Esophagus muscularis mucosa (tissue), 4 donors: ENCODE measurements at regions not wholly inside any gene's neighbourhood (a gene's known extent, or its start where the extent isn't known, plus 50 kb on each side); places are given as distances from the start of the nearest gene placed in this dataset.

Experiments used
- DNase-seq: peaks from one replicate; pipeline ENCODE4 v3.0.0-alpha.2; 2017; ENCODE audit errors: extremely low spot score
- H3K27ac ChIP-seq, 4 donors: fragments of 200-600 bp; sonication (generic); replicated peaks in 1 of 4; 1 replicate in 3 of 4; 2 replicates in 1 of 4; pipeline ENCODE4 v1.5.1; 2016 to 2019; ENCODE audit warnings: mild to moderate bottlenecking in 1 of 4
- H3K27me3 ChIP-seq, 4 donors: fragments of 200-600 bp; sonication (generic); one replicate each; pipeline versions ENCODE4 v1.5.1 to v1.6.0; 2016 to 2019
- H3K36me3 ChIP-seq, 4 donors: fragments of 200-600 bp; sonication (generic); one replicate each; pipeline ENCODE4 v1.5.1; 2016 to 2019
- H3K4me1 ChIP-seq, 4 donors: fragments of 200-600 bp; sonication (generic); one replicate each; pipeline ENCODE4 v1.5.1; 2016 to 2019
- H3K4me3 ChIP-seq, 4 donors: fragments of 200-600 bp; sonication (generic); 1 replicate in 2 of 4; 2 replicates in 2 of 4; pipeline ENCODE4 v1.5.1; 2016 to 2019; ENCODE audit warnings: mild to moderate bottlenecking in 4 of 4, moderate library complexity in 1 of 4
- H3K9me3 ChIP-seq, 4 donors: fragments of 200-600 bp; sonication (generic); 1 replicate in 3 of 4; 2 replicates in 1 of 4; pipeline ENCODE4 v1.5.1; 2016 to 2019
- EP300 ChIP-seq: sonication (generic); formaldehyde crosslinking; IDR thresholded peaks from one replicate; pipeline ENCODE4 v1.6.1; 2017; ENCODE audit warnings: antibody characterized with exemption
- POLR2A ChIP-seq: fragments of 450-650 bp; IDR thresholded peaks from one replicate; pipeline ENCODE4 v1.6.1; 2017; ENCODE audit warnings: antibody characterized with exemption, moderate library complexity, mild to moderate bottlenecking, low read depth
- POLR2AphosphoS5 ChIP-seq, 2 donors: sonication (generic); formaldehyde crosslinking; IDR thresholded peaks; one replicate each; pipeline ENCODE4 v1.6.1; 2017; ENCODE audit warnings: antibody characterized with exemption in 2 of 2
- WGBS: methylation state at CpG from one replicate; pipeline ENCODE4 v1.1.5; 2018; 5-methylcytosine and 5-hydroxymethylcytosine counted together
- intact Hi-C: fragments of 100-400 bp; cut with DNase I; formaldehyde crosslinking; loops from one replicate; pipeline ENCODE4 v1.15.1; 2023
- TF ChIP-seq, protein P1 (sequence below), 3 experiments: fragments of 200-600 bp in 2 of 3; fragments of 450-650 bp in 1 of 3; sonication (generic) in 2 of 3; IDR thresholded peaks; one replicate each; pipeline ENCODE4 v1.5.1; 2017 to 2019; ENCODE audit warnings: antibody characterized with exemption in 3 of 3, mild to moderate bottlenecking in 2 of 3, moderate library complexity in 1 of 3

DNA sequence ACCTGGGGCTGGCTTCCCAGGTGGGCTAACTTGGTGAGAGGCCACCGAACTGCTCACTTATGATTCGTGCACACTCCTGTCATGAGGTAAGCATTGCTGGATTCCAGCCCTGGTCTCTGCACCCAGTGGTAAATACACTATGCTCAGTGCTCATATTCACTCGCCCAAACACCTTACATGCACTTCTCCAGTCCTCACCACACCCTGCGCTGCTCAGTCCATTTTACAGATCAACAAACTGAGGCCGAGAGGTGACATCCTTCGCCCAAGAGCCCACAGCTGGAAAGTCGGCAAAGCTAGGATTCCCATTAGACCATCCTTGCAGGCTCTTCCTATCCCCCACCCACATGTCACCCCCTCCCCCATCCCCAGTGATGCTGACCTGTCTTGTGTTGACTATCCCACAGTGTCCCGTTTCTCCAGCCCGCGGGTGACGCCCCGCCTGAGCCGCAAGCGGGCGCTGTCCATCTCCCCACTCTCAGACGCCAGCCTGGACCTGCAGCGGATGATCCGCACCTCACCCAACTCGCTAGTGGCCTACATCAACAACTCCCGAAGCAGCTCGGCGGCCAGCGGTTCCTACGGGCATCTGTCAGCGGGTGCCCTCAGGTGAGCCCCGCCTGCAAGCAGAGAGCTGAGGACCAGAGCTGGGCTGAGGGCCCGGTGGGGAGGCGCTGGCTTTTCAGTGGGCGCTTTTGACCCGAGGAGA, 232.8 kb downstream of the GLI2 start:
- Histone ChIP-seq H3K36me3 (peaks cover 0 to 62% (median 40%) of the 10 kb centered on the region in 4 donors), H3K27me3 (no peaks in the 10 kb centered on the region), H3K27ac (no peak overlapping the region), H3K4me1 (no peaks in the 10 kb centered on the region), H3K4me3 (no peak overlapping the region), H3K9me3 (no peaks in the 10 kb centered on the region)
- DNase-seq: no peak
- WGBS: 96% methylated on average over 9 of the region's 30 CpGs
- TF ChIP-seq EP300 (no peak), POLR2AphosphoS5 (IDR thresholded peaks at IDR 0.05) (no peak), POLR2A (no peak)
- TF ChIP-seq, protein P1, sequence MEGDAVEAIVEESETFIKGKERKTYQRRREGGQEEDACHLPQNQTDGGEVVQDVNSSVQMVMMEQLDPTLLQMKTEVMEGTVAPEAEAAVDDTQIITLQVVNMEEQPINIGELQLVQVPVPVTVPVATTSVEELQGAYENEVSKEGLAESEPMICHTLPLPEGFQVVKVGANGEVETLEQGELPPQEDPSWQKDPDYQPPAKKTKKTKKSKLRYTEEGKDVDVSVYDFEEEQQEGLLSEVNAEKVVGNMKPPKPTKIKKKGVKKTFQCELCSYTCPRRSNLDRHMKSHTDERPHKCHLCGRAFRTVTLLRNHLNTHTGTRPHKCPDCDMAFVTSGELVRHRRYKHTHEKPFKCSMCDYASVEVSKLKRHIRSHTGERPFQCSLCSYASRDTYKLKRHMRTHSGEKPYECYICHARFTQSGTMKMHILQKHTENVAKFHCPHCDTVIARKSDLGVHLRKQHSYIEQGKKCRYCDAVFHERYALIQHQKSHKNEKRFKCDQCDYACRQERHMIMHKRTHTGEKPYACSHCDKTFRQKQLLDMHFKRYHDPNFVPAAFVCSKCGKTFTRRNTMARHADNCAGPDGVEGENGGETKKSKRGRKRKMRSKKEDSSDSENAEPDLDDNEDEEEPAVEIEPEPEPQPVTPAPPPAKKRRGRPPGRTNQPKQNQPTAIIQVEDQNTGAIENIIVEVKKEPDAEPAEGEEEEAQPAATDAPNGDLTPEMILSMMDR (IDR thresholded peaks at IDR 0.05): no peak
- intact Hi-C loops: no loop called here

DNA sequence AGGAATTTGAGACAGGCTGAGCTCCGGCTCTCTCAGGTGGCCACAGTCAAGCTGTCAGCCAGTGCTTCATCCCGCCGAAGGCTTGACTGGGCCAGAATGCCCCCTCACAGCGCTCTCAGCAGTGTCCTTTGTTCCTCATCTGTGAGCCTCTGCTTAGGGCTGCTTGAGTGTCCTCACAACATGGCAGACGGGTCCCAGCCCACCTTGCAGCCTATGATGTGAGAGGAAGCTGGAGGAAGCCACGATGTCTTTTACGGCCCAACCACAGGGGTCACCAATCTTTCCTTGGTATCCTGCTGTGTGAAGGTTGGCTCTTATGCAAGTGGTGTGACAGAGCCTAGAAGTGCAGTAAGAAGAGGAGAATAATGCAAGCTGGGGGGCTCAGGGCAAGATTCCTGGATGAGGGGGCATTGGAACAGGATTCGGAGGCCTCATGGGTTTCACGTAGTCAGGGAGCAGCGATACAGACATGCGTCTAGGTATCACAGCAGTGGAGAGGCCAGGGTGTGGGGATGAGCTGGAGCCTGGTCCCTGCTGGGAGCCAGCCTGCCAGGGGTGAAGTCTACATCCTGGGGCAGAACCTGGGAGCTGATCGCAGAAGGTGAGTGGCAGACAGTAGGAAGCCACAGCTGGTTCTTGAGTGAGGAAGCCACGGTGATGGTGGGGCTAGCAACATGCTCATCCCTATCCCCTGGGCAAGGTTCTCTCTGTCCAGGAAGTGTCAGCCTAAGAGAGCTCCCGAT, 234.1 kb downstream of the GLI2 start:
- intact Hi-C loops: no loop called here
- H3K36me3 ChIP-seq: peaks cover 0 to 70% (median 39%) of the 10 kb centered on the region in 4 donors
- WGBS: 89% methylated on average over 13 of the region's 14 CpGs
- H3K9me3 ChIP-seq: no peaks in the 10 kb centered on the region
- DNase-seq: no peak
- H3K27me3 ChIP-seq: no peaks in the 10 kb centered on the region
- TF ChIP-seq EP300 (no peak), POLR2AphosphoS5 (IDR thresholded peaks at IDR 0.05) (no peak), POLR2A (no peak)
- TF ChIP-seq, protein P1 (IDR thresholded peaks at IDR 0.05): no peak
- no peak overlapping the region for H3K27ac ChIP-seq
- no peak overlapping the region for H3K4me3 ChIP-seq
- H3K4me1 ChIP-seq: no peaks in the 10 kb centered on the region

DNA sequence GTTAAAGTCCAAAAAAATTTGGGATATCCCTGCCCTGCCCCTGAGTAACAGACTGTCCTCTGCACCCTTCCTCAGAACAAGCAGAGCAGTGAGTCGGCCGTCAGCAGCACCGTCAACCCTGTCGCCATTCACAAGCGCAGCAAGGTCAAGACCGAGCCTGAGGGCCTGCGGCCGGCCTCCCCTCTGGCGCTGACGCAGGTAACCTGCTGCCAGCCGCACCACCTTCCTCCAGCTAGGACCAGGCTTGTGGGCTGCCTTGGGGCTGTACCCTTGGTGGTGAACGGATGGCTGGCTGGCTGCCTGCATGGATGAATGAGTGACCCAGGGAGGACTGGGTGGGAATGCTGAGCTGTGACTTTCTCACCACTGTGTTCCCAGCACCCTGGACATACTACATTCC, 236.2 kb downstream of the GLI2 start:
- intact Hi-C loops: no loop called here

DNA sequence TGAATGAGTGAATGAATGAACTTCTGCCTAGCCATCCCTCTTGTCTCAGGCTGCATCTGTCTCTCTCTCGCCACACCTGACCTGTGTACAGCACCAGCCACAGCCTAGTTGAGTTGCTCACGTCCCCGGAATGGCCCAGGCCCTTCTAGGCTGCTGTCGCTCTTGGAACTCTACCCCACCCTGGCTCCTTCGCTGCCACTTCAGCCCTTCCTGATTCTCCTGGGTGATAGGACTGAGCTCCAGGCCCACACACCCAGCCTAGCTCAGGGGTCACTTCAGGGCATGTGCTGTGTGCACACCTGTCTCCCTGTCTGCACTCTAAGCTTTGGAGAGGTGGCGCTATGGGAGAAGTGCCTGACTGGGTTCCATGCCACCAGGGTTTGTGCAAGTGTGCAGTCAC, 236.6 kb downstream of the GLI2 start:
- whole genome bisulfite sequencing: 96% methylated on average over 5 of the region's 6 CpGs
- Histone ChIP-seq H3K27me3 (no peaks in the 10 kb centered on the region), H3K4me1 (no peaks in the 10 kb centered on the region), H3K36me3 (peaks cover 0 to 86% (median 53%) of the 10 kb centered on the region in 4 donors), H3K9me3 (no peaks in the 10 kb centered on the region), H3K27ac (no peak overlapping the region), H3K4me3 (no peak overlapping the region)
- TF ChIP-seq POLR2AphosphoS5 (IDR thresholded peaks at IDR 0.05) (no peak), POLR2A (no peak), EP300 (no peak)
- TF ChIP-seq, protein P1 (IDR thresholded peaks at IDR 0.05): no peak
- intact Hi-C loops: no loop called here
- DNase-seq: no peak

More for the DNA sequence above, 236.2 kb downstream of the GLI2 start:
- 90% methylated on average over 11 of the region's 12 CpGs for WGBS
- H3K27me3 ChIP-seq: no peaks in the 10 kb centered on the region
- DNase-seq: no peak
- H3K4me3 ChIP-seq: no peak overlapping the region
- H3K36me3 ChIP-seq: peaks cover 0 to 82% (median 51%) of the 10 kb centered on the region in 4 donors
- TF ChIP-seq EP300: no peak
- no peak overlapping the region for H3K27ac ChIP-seq
- H3K4me1 ChIP-seq: no peaks in the 10 kb centered on the region
- no peaks in the 10 kb centered on the region for H3K9me3 ChIP-seq

DNA sequence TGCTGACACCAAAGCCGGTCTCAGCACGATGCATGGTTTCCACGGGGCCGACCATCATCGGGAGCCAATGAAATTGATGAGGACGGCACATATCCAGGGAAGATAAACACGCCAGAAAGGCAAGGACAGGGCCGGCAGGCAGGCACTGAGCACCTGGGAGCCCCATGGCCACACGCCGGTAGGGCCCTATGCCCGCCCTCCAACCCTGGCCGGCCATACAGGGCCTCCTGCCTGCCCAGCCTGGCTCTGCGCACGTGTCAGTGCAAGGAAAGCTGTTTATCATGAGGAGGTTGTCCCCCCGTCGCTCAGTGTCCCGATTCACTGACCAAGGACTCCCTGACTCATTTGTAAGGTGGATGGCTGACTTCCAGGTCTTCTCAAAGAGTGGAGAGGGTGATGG, 237.5 kb downstream of the GLI2 start:
- Histone ChIP-seq H3K4me3 (no peak overlapping the region), H3K4me1 (no peaks in the 10 kb centered on the region), H3K27ac (no peak overlapping the region), H3K9me3 (no peaks in the 10 kb centered on the region), H3K27me3 (no peaks in the 10 kb centered on the region), H3K36me3 (peaks cover 0 to 94% (median 57%) of the 10 kb centered on the region in 4 donors)
- intact Hi-C loops: no loop called here
- DNase-seq: no peak
- TF ChIP-seq EP300 (no peak), POLR2A (no peak), POLR2AphosphoS5 (IDR thresholded peaks at IDR 0.05) (no peak)
- TF ChIP-seq, protein P1 (IDR thresholded peaks at IDR 0.05): no peak
- 89% methylated on average over 14 of the region's 17 CpGs for WGBS
